GM18858 (cell line): ENCODE measurements at regions not wholly inside any gene's neighbourhood (a gene's known extent, or its start where the extent isn't known, plus 50 kb on each side); places are given as distances from the start of the nearest gene placed in this dataset.

Experiments
- ATAC-seq: cut with Tn5 transposase; IDR thresholded peaks from one replicate; pipeline ENCODE4 v1.9.1; 2021; ENCODE audit not compliant: unreplicated experiment

GRCh38 chr2:223368481-223368880, 233.7 kb downstream of the SCG2 start:
- ATAC-seq, result no peak

GRCh38 chr2:223369889-223370288, 232.3 kb downstream of the SCG2 start:
- ATAC-seq, result no peak

GRCh38 chr2:223383315-223383714, 218.8 kb downstream of the SCG2 start:
- ATAC-seq, result no peak

GRCh38 chr2:223386189-223386588, 216.0 kb downstream of the SCG2 start:
- ATAC-seq, result no peak

- no peak for ATAC-seq
Measured at GRCh38 chr2:223386984-223387383, 215.2 kb downstream of the SCG2 start.

- ATAC-seq, result no peak
Measured at GRCh38 chr2:223389624-223390023, 212.5 kb downstream of the SCG2 start.

GRCh38 chr2:223396993-223397392, 205.2 kb downstream of the SCG2 start:
- ATAC-seq, result no peak

GRCh38 chr2:223399357-223399957, 202.7 kb downstream of the SCG2 start:
- no peak for ATAC-seq

- no peak for ATAC-seq
Measured at GRCh38 chr2:223404616-223405015, 197.5 kb downstream of the SCG2 start.

- no peak for ATAC-seq
Measured at GRCh38 chr2:223414646-223415045, 187.5 kb downstream of the SCG2 start.

GRCh38 chr2:223415071-223415470, 187.1 kb downstream of the SCG2 start:
- no peak for ATAC-seq

- ATAC-seq, result no peak
Measured at GRCh38 chr2:223416815-223417610, 185.1 kb downstream of the SCG2 start.

- no peak for ATAC-seq
Measured at GRCh38 chr2:223418131-223418530, 184.0 kb downstream of the SCG2 start.

- ATAC-seq, result no peak
Measured at GRCh38 chr2:223418604-223419199, 183.5 kb downstream of the SCG2 start.

- ATAC-seq, result no peak
Measured at GRCh38 chr2:223420048-223420447, 182.1 kb downstream of the SCG2 start.

- ATAC-seq, result no peak
Measured at GRCh38 chr2:223431479-223431878, 170.7 kb downstream of the SCG2 start.

- ATAC-seq, result no peak
Measured at GRCh38 chr2:223433461-223433860, 168.7 kb downstream of the SCG2 start.

GRCh38 chr2:223437788-223438187, 164.4 kb downstream of the SCG2 start:
- no peak for ATAC-seq

GRCh38 chr2:223439184-223439583, 163.0 kb downstream of the SCG2 start:
- ATAC-seq, result no peak

GRCh38 chr2:223439786-223440185, 162.4 kb downstream of the SCG2 start:
- no peak for ATAC-seq

GRCh38 chr2:223442847-223443246, 159.3 kb downstream of the SCG2 start:
- ATAC-seq, result no peak

GRCh38 chr2:223450246-223450645, 151.9 kb downstream of the SCG2 start:
- no peak for ATAC-seq
